ENCODE measurements at regions not wholly inside any gene's neighbourhood (a gene's known extent, or its start where the extent isn't known, plus 50 kb on each side); places are given as distances from the start of the nearest gene placed in this dataset.

- TF ChIP-seq CTCF (IDR thresholded peaks at IDR 0.05; ENCODE audit: low read depth, low read length, poor library complexity, severe bottlenecking) = no peak
- no peak for TF ChIP-seq EZH2phosphoT487 (IDR thresholded peaks at IDR 0.05; ENCODE audit: borderline replicate concordance, low read length)
Observed at GRCh38 chr17:77877646-77878355, 80.7 kb upstream of the TNRC6C start.
